Tibial nerve (tissue), 4 donors: ENCODE measurements at regions not wholly inside any gene's neighbourhood (a gene's known extent, or its start where the extent isn't known, plus 50 kb on each side); places are given as distances from the start of the nearest gene placed in this dataset.

Experiments
- DNase-seq, 2 donors: peaks; one replicate each; pipeline ENCODE4 v3.0.0-alpha.2; 2019; ENCODE audit warnings: low spot score in 2 of 2
- H3K27ac ChIP-seq, 4 donors: fragments of 200-600 bp; sonication (generic) in 3 of 4; one replicate each; pipeline ENCODE4 v1.5.1; 2017 to 2019; ENCODE audit warnings: mild to moderate bottlenecking in 1 of 4
- H3K27me3 ChIP-seq, 2 donors: fragments of 200-600 bp; sonication (generic) in 1 of 2; one replicate each; pipeline versions ENCODE4 v1.5.1 to v1.6.0; 2017 to 2019
- H3K36me3 ChIP-seq, 3 donors: fragments of 200-600 bp; sonication (generic); one replicate each; pipeline ENCODE4 v1.5.1; 2018 to 2019
- H3K4me1 ChIP-seq, 4 donors: fragments of 200-600 bp; sonication (generic) in 3 of 4; one replicate each; pipeline ENCODE4 v1.5.1; 2017 to 2019
- H3K4me3 ChIP-seq, 4 donors: fragments of 200-600 bp; sonication (generic) in 3 of 4; one replicate each; pipeline ENCODE4 v1.5.1; 2017 to 2019; ENCODE audit warnings: mild to moderate bottlenecking in 1 of 4, moderate library complexity in 1 of 4
- H3K9me3 ChIP-seq, 4 donors: fragments of 200-600 bp; sonication (generic) in 3 of 4; one replicate each; pipeline ENCODE4 v1.5.1; 2017 to 2019
- CTCF ChIP-seq, 5 experiments: fragments of 200-600 bp in 3 of 5; fragments of 450-650 bp in 2 of 5; sonication (generic) in 3 of 5; IDR thresholded peaks; one replicate each; pipeline ENCODE4 v1.5.1; 2016 to 2019; ENCODE audit warnings: antibody characterized with exemption in 5 of 5, mild to moderate bottlenecking in 3 of 5, moderate library complexity in 2 of 5
- EP300 ChIP-seq, 2 donors: sonication (generic); formaldehyde crosslinking; IDR thresholded peaks; one replicate each; pipeline ENCODE4 v1.6.1; 2017; ENCODE audit warnings: antibody characterized with exemption in 2 of 2, mild to moderate bottlenecking in 1 of 2
- POLR2A ChIP-seq, 2 donors: fragments of 450-650 bp; IDR thresholded peaks; one replicate each; pipeline ENCODE4 v1.6.1; 2017; ENCODE audit warnings: antibody characterized with exemption in 2 of 2, mild to moderate bottlenecking in 2 of 2, moderate library complexity in 2 of 2
- WGBS, 2 donors: methylation state at CpG; one replicate each; pipeline ENCODE4 v1.1.5; 2018; 5-methylcytosine and 5-hydroxymethylcytosine counted together

GRCh38 chr10:21019436-21019835, 122.3 kb upstream of the NEBL start:
- no peak for DNase-seq
- no peaks in the 10 kb centered on the region for H3K4me1 ChIP-seq
- no peaks in the 10 kb centered on the region for H3K36me3 ChIP-seq
- TF ChIP-seq POLR2A (IDR thresholded peaks at IDR 0.05) (no peak), EP300 (IDR thresholded peaks at IDR 0.05) (no peak), CTCF (IDR thresholded peaks at IDR 0.05) (no peak)
- H3K27me3 ChIP-seq: no peaks in the 10 kb centered on the region
- H3K27ac ChIP-seq: no peak overlapping the region
- H3K4me3 ChIP-seq: no peak overlapping the region
- 89 to 95% methylated on average over 6 of the region's 6 CpGs for WGBS, 2 donors
- H3K9me3 ChIP-seq: no peaks in the 10 kb centered on the region

- 52 to 56% methylated on average over 4 of the region's 4 CpGs for WGBS, 2 donors
- H3K27ac ChIP-seq: no peak overlapping the region
- no peak for DNase-seq
- no peaks in the 10 kb centered on the region for H3K36me3 ChIP-seq
- H3K4me1 ChIP-seq: no peaks in the 10 kb centered on the region
- TF ChIP-seq EP300 (IDR thresholded peaks at IDR 0.05): no peak
- TF ChIP-seq POLR2A (IDR thresholded peaks at IDR 0.05): no peak
- TF ChIP-seq CTCF (IDR thresholded peaks at IDR 0.05): no peak
- H3K4me3 ChIP-seq: no peak overlapping the region
- no peaks in the 10 kb centered on the region for H3K27me3 ChIP-seq
- no peaks in the 10 kb centered on the region for H3K9me3 ChIP-seq
Observed at GRCh38 chr10:21015851-21016250, 118.7 kb upstream of the NEBL start.

- no peaks in the 10 kb centered on the region for H3K27me3 ChIP-seq
- TF ChIP-seq POLR2A (IDR thresholded peaks at IDR 0.05): no peak
- TF ChIP-seq EP300 (IDR thresholded peaks at IDR 0.05): no peak
- no peak for TF ChIP-seq CTCF (IDR thresholded peaks at IDR 0.05)
- no peaks in the 10 kb centered on the region for H3K36me3 ChIP-seq
- H3K4me3 ChIP-seq: no peak overlapping the region
- no peak overlapping the region for H3K27ac ChIP-seq
- no peaks in the 10 kb centered on the region for H3K4me1 ChIP-seq
- H3K9me3 ChIP-seq: no peaks in the 10 kb centered on the region
- no peak for DNase-seq
- WGBS, 2 donors: 65 to 68% methylated on average over 3 of the region's 3 CpGs
Observed at GRCh38 chr10:21014141-21014540, 117.0 kb upstream of the NEBL start.

- H3K36me3 ChIP-seq: no peaks in the 10 kb centered on the region
- WGBS, 2 donors: 79 to 90% methylated on average over 4 of the region's 4 CpGs
- TF ChIP-seq POLR2A (IDR thresholded peaks at IDR 0.05): no peak
- TF ChIP-seq CTCF (IDR thresholded peaks at IDR 0.05): no peak
- no peak for TF ChIP-seq EP300 (IDR thresholded peaks at IDR 0.05)
Observed at GRCh38 chr10:21011433-21012018, 114.4 kb upstream of the NEBL start.

GRCh38 chr10:21010615-21011014, 113.5 kb upstream of the NEBL start:
- Histone ChIP-seq H3K36me3 (no peaks in the 10 kb centered on the region), H3K4me1 (no peaks in the 10 kb centered on the region), H3K4me3 (no peak overlapping the region), H3K9me3 (no peaks in the 10 kb centered on the region), H3K27ac (no peak overlapping the region), H3K27me3 (no peaks in the 10 kb centered on the region)
- TF ChIP-seq EP300 (IDR thresholded peaks at IDR 0.05): no peak
- TF ChIP-seq POLR2A (IDR thresholded peaks at IDR 0.05): no peak
- TF ChIP-seq CTCF (IDR thresholded peaks at IDR 0.05): no peak
- DNase-seq: no peak
- WGBS, 2 donors: 93 to 94% methylated on average over 3 of the region's 3 CpGs

More at GRCh38 chr10:21011433-21012018, 114.4 kb upstream of the NEBL start:
- no peak overlapping the region for H3K4me3 ChIP-seq
- no peak for DNase-seq
- no peaks in the 10 kb centered on the region for H3K9me3 ChIP-seq
- no peaks in the 10 kb centered on the region for H3K4me1 ChIP-seq
- no peaks in the 10 kb centered on the region for H3K27me3 ChIP-seq
- H3K27ac ChIP-seq: no peak overlapping the region
